SU-DHL-6 (cell line): ENCODE measurements at regions not wholly inside any gene's neighbourhood (a gene's known extent, or its start where the extent isn't known, plus 50 kb on each side); places are given as distances from the start of the nearest gene placed in this dataset.

ENCODE experiments used
- H2AFZ ChIP-seq: fragments of 200-600 bp; sonication (generic); 2 replicates; pipeline ENCODE4 v1.6.1; 2014; ENCODE audit warnings: low read depth, mild to moderate bottlenecking, moderate library complexity, mixed read lengths, antibody characterized with exemption, low read length; ENCODE audit not compliant: severe bottlenecking
- H3F3A ChIP-seq: fragments of 200-600 bp; shearing (Covaris generic); 2 replicates; pipeline ENCODE4 v1.6.0; 2016; ENCODE audit warnings: antibody characterized with exemption, mild to moderate bottlenecking; ENCODE audit not compliant: insufficient read depth
- H3K27ac ChIP-seq: fragments of 200-600 bp; sonication (generic); 2 replicates; pipeline ENCODE4 v1.5.1; 2016; ENCODE audit warnings: low read depth, mild to moderate bottlenecking, low read length, moderate library complexity, mixed read lengths
- H3K27me3 ChIP-seq: fragments of 200-600 bp; sonication (generic), shearing (Covaris generic); 2 replicates; pipeline ENCODE4 v1.6.0; 2014; ENCODE audit warnings: mild to moderate bottlenecking, low read length
- H3K36me3 ChIP-seq: fragments of 200-600 bp; sonication (generic); 2 replicates; pipeline ENCODE4 v1.6.1; 2014; ENCODE audit warnings: mild to moderate bottlenecking, low read length, mixed read lengths
- H3K4me2 ChIP-seq: fragments of 300-600, 200-600 bp; shearing (Covaris generic), sonication (generic); 2 replicates; pipeline ENCODE4 v1.6.0; 2014; ENCODE audit warnings: low read length, low read depth, mild to moderate bottlenecking; ENCODE audit not compliant: poor library complexity, severe bottlenecking
- H3K4me3 ChIP-seq: fragments of 200-600 bp; sonication (generic); 2 replicates; pipeline ENCODE4 v1.5.1; 2014; ENCODE audit warnings: antibody characterized with exemption, low read length, mild to moderate bottlenecking, mixed read lengths; ENCODE audit not compliant: insufficient read depth, poor library complexity, severe bottlenecking
- H3K79me2 ChIP-seq: fragments of 200-600 bp; sonication (generic); 2 replicates; pipeline ENCODE4 v1.6.1; 2014; ENCODE audit warnings: mild to moderate bottlenecking, low read length, moderate library complexity; ENCODE audit not compliant: insufficient read depth
- H3K9ac ChIP-seq: fragments of 200-600 bp; sonication (generic); 2 replicates; pipeline ENCODE4 v1.7.0; 2014; ENCODE audit warnings: mild to moderate bottlenecking, low read length
- H3K9me2 ChIP-seq: fragments of 200-600 bp; sonication (generic); replicated peaks from 2 replicates; pipeline ENCODE4 v1.6.1; 2014; ENCODE audit warnings: low read length; ENCODE audit not compliant: insufficient read depth
- H3K9me3 ChIP-seq: fragments of 200-600 bp; sonication (generic); 2 replicates; pipeline ENCODE4 v1.6.1; 2014; ENCODE audit warnings: low read length, mixed read lengths; ENCODE audit not compliant: insufficient read depth
- H4K20me1 ChIP-seq: fragments of 200-600 bp; sonication (generic); 2 replicates; pipeline ENCODE4 v1.6.1; 2014; ENCODE audit warnings: low read depth, mild to moderate bottlenecking, antibody characterized with exemption, low read length, moderate library complexity, mixed read lengths
- EZH2phosphoT487 ChIP-seq: fragments of 200-600 bp; sonication (generic), shearing (Covaris generic); conservative IDR thresholded peaks from 2 replicates; pipeline ENCODE4 v1.6.1; 2018; ENCODE audit warnings: mild to moderate bottlenecking, antibody characterized with exemption, low read length, moderate library complexity, mixed read lengths
- TF ChIP-seq, protein P1 (sequence below): fragments of 200-600 bp; sonication (generic); IDR thresholded peaks from one replicate; pipeline ENCODE4 v1.5.1; 2017; ENCODE audit warnings: antibody characterized with exemption, mild to moderate bottlenecking, low read length, moderate library complexity; ENCODE audit not compliant: insufficient read depth, poor library complexity, severe bottlenecking

DNA sequence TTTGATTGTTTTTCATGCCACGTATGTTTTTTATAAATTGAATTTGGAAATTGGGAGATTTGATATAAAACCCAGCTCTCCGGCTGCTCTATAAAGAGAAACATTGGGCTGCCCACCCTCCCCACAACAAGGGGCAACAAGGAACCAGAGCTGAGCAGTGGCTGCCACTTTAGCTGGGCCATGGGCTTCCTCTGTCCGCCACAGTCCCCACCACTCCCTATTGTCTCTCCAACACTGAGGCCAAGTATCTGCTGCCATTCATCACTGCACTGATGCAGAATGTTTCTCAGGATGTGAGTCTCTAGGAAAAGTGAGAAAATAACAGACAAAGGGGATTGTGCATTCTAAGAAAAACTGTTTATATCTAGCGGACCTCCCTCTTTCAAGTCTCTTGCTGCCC, 106.8 kb downstream of the LITAF start:
- Histone ChIP-seq H3K27me3 (no peaks in the 10 kb centered on the region), H3K4me3 (no peak overlapping the region), H3K9ac (no peak overlapping the region), H3K36me3 (no peaks in the 10 kb centered on the region), H3K4me2 (no peak overlapping the region), H3K9me2 (no peaks in the 10 kb centered on the region), H3K27ac (no peak overlapping the region), H3K9me3 (peaks cover 28% of the 10 kb centered on the region; the same call in 1 of the 2 replicates), H3F3A (no peaks in the 10 kb centered on the region), H3K79me2 (no peaks in the 10 kb centered on the region), H2AFZ (no peak overlapping the region), H4K20me1 (no peaks in the 10 kb centered on the region)
- TF ChIP-seq EZH2phosphoT487, result no peak
- TF ChIP-seq, protein P1, sequence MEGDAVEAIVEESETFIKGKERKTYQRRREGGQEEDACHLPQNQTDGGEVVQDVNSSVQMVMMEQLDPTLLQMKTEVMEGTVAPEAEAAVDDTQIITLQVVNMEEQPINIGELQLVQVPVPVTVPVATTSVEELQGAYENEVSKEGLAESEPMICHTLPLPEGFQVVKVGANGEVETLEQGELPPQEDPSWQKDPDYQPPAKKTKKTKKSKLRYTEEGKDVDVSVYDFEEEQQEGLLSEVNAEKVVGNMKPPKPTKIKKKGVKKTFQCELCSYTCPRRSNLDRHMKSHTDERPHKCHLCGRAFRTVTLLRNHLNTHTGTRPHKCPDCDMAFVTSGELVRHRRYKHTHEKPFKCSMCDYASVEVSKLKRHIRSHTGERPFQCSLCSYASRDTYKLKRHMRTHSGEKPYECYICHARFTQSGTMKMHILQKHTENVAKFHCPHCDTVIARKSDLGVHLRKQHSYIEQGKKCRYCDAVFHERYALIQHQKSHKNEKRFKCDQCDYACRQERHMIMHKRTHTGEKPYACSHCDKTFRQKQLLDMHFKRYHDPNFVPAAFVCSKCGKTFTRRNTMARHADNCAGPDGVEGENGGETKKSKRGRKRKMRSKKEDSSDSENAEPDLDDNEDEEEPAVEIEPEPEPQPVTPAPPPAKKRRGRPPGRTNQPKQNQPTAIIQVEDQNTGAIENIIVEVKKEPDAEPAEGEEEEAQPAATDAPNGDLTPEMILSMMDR, result no peak

- H3K27me3 ChIP-seq, result no peaks in the 10 kb centered on the region
- no peaks in the 10 kb centered on the region for H4K20me1 ChIP-seq
- H3K36me3 ChIP-seq, result no peaks in the 10 kb centered on the region
- no peak overlapping the region for H3K4me3 ChIP-seq
- H3K9me2 ChIP-seq, result no peaks in the 10 kb centered on the region
- H3K9me3 ChIP-seq, result peaks cover 32% of the 10 kb centered on the region; the same call in 1 of the 2 replicates
- TF ChIP-seq EZH2phosphoT487, result no peak
- TF ChIP-seq, protein P1, result no peak
- no peak overlapping the region for H3K9ac ChIP-seq
- no peak overlapping the region for H3K4me2 ChIP-seq
- no peak overlapping the region for H2AFZ ChIP-seq
- no peak overlapping the region for H3K27ac ChIP-seq
- no peaks in the 10 kb centered on the region for H3F3A ChIP-seq
- no peaks in the 10 kb centered on the region for H3K79me2 ChIP-seq
Observed at GRCh38 chr16:11480634-11481033, 106.1 kb downstream of the LITAF start.

GRCh38 chr16:11481987-11482386, 104.7 kb downstream of the LITAF start:
- H2AFZ ChIP-seq, result no peak overlapping the region
- no peaks in the 10 kb centered on the region for H3K9me2 ChIP-seq
- H3K9me3 ChIP-seq, result peaks cover 32% of the 10 kb centered on the region; the same call in 1 of the 2 replicates

More at GRCh38 chr16:11481987-11482386, 104.7 kb downstream of the LITAF start:
- no peaks in the 10 kb centered on the region for H3K27me3 ChIP-seq
- TF ChIP-seq, protein P1, result no peak
- TF ChIP-seq EZH2phosphoT487, result no peak
- no peak overlapping the region for H3K9ac ChIP-seq
- H3K79me2 ChIP-seq, result no peaks in the 10 kb centered on the region
- H3K4me2 ChIP-seq, result no peak overlapping the region
- no peaks in the 10 kb centered on the region for H3K36me3 ChIP-seq
- H4K20me1 ChIP-seq, result no peaks in the 10 kb centered on the region
- no peaks in the 10 kb centered on the region for H3F3A ChIP-seq
- no peak overlapping the region for H3K27ac ChIP-seq
- no peak overlapping the region for H3K4me3 ChIP-seq
